ENCODE measurements at regions not wholly inside any gene's neighbourhood (a gene's known extent, or its start where the extent isn't known, plus 50 kb on each side); places are given as distances from the start of the nearest gene placed in this dataset.
A peak's percentile ranks its signal among the peaks of the same experiment; 100 is the strongest.

GRCh38 chr13:107531816-107532215, 683.5 kb downstream of the LIG4 start:
- TF ChIP-seq EZH2phosphoT487 (IDR thresholded peaks at IDR 0.05; ENCODE audit: borderline replicate concordance, low read length) = no peak
- TF ChIP-seq CTCF (conservative IDR thresholded peaks at IDR 0.05; ENCODE audit: low read depth, low read length) = no peak
- TF ChIP-seq EZH2 (IDR thresholded peaks at IDR 0.05; ENCODE audit: low read length, unreplicated experiment) = no peak
- Histone ChIP-seq H3K79me2 (ENCODE audit: low read length) (no peaks in the 10 kb centered on the region), H4K20me1 (ENCODE audit: low read length) (no peaks in the 10 kb centered on the region), H3K36me3 (ENCODE audit: low read depth, low read length) (no peaks in the 10 kb centered on the region), H3K9me2 (replicated peaks; ENCODE audit: low read length) (no peaks in the 10 kb centered on the region), H3K4me3 (ENCODE audit: low read length) (no peak overlapping the region), H3K4me2 (ENCODE audit: low read length) (no peak overlapping the region), H3K4me1 (ENCODE audit: insufficient read depth, low read length) (no peaks in the 10 kb centered on the region), H3K27me3 (ENCODE audit: low read length) (no peaks in the 10 kb centered on the region), H2AFZ (ENCODE audit: low read length) (no peak overlapping the region), H3K9ac (ENCODE audit: low read length) (no peak overlapping the region), H3K27ac (ENCODE audit: low read length) (no peak overlapping the region), H3F3A (ENCODE audit: low read length, unreplicated experiment) (no peaks in the 10 kb centered on the region), H3K9me3 (ENCODE audit: low read length) (no peaks in the 10 kb centered on the region)
- no TSS peak for BruUV-seq (replicated peaks)
- ATAC-seq (no peak), DNase-seq (peak; percentile 6)
- intact Hi-C loops (cut with micrococcal nuclease) = no loop called here
- ChIA-PET CTCF (no interaction called here), POLR2A (ENCODE audit: unreplicated experiment) (no interaction called here)

- Histone ChIP-seq H3K36me3 (ENCODE audit: low read depth, low read length) (no peaks in the 10 kb centered on the region), H3K4me2 (ENCODE audit: low read length) (no peak overlapping the region), H3K79me2 (ENCODE audit: low read length) (no peaks in the 10 kb centered on the region), H3K27me3 (ENCODE audit: low read length) (no peaks in the 10 kb centered on the region), H3K27ac (ENCODE audit: low read length) (no peak overlapping the region), H3K4me3 (ENCODE audit: low read length) (no peak overlapping the region), H4K20me1 (ENCODE audit: low read length) (no peaks in the 10 kb centered on the region), H3F3A (ENCODE audit: low read length, unreplicated experiment) (no peaks in the 10 kb centered on the region), H2AFZ (ENCODE audit: low read length) (no peak overlapping the region), H3K9me3 (ENCODE audit: low read length) (no peaks in the 10 kb centered on the region), H3K4me1 (ENCODE audit: insufficient read depth, low read length) (no peaks in the 10 kb centered on the region), H3K9me2 (replicated peaks; ENCODE audit: low read length) (no peaks in the 10 kb centered on the region), H3K9ac (ENCODE audit: low read length) (no peak overlapping the region)
- TF ChIP-seq EZH2 (IDR thresholded peaks at IDR 0.05; ENCODE audit: low read length, unreplicated experiment) (no peak), EZH2phosphoT487 (IDR thresholded peaks at IDR 0.05; ENCODE audit: borderline replicate concordance, low read length) (no peak), CTCF (conservative IDR thresholded peaks at IDR 0.05; ENCODE audit: low read depth, low read length) (no peak)
- ATAC-seq = no peak
- no peak for DNase-seq
- POLR2A ChIA-PET (ENCODE audit: unreplicated experiment) = no interaction called here
- intact Hi-C loops (cut with micrococcal nuclease) = no loop called here
- CTCF ChIA-PET = no interaction called here
- BruUV-seq (replicated peaks) = no TSS peak
Measured at GRCh38 chr13:107531180-107531579, 684.2 kb downstream of the LIG4 start.

DNA sequence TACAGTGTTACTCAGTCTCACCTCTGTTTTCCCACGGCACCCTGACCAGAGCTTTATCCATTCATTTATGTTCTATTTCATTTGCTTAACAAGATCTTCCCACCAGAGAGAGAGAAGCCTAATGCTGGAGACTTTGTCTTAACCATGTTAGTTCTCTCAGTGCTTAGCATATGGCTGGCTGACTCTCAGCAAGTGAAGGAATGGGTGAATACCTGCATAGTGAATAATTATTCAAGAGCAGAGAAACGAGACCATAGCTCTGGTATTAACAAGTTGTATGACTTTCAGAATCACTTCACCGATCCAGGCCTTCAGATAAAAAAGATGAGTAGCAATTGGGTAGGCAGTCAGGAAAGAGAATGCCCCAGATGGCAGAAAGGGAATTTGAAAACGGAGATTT, 686.3 kb downstream of the LIG4 start:
- Histone ChIP-seq H3K9ac (ENCODE audit: low read length) (no peak overlapping the region), H3F3A (ENCODE audit: low read length, unreplicated experiment) (no peaks in the 10 kb centered on the region), H3K9me2 (replicated peaks; ENCODE audit: low read length) (no peaks in the 10 kb centered on the region), H2AFZ (ENCODE audit: low read length) (no peak overlapping the region), H3K27ac (ENCODE audit: low read length) (no peak overlapping the region), H3K79me2 (ENCODE audit: low read length) (no peaks in the 10 kb centered on the region), H3K27me3 (ENCODE audit: low read length) (no peaks in the 10 kb centered on the region), H3K36me3 (ENCODE audit: low read depth, low read length) (no peaks in the 10 kb centered on the region), H4K20me1 (ENCODE audit: low read length) (no peaks in the 10 kb centered on the region), H3K9me3 (ENCODE audit: low read length) (no peaks in the 10 kb centered on the region), H3K4me1 (ENCODE audit: insufficient read depth, low read length) (no peaks in the 10 kb centered on the region), H3K4me2 (ENCODE audit: low read length) (no peak overlapping the region), H3K4me3 (ENCODE audit: low read length) (no peak overlapping the region)
- intact Hi-C loops (cut with micrococcal nuclease) = no loop called here
- no peak for ATAC-seq
- no TSS peak for BruUV-seq (replicated peaks)
- CTCF ChIA-PET = no interaction called here
- POLR2A ChIA-PET (ENCODE audit: unreplicated experiment) = no interaction called here
- no peak for DNase-seq
- TF ChIP-seq EZH2phosphoT487 (IDR thresholded peaks at IDR 0.05; ENCODE audit: borderline replicate concordance, low read length) (no peak), CTCF (conservative IDR thresholded peaks at IDR 0.05; ENCODE audit: low read depth, low read length) (no peak), EZH2 (IDR thresholded peaks at IDR 0.05; ENCODE audit: low read length, unreplicated experiment) (no peak)

Measured in PC-3 (cell line).